H1 (cell line): ENCODE measurements at regions not wholly inside any gene's neighbourhood (a gene's known extent, or its start where the extent isn't known, plus 50 kb on each side); places are given as distances from the start of the nearest gene placed in this dataset.

ENCODE experiments used
- CTCF ChIA-PET: fragments of 300-600 bp; sonication (Branson Sonifier 250); formaldehyde crosslinking; loops from one replicate; lab custom pipeline; 2021; ENCODE audit not compliant: partially characterized antibody; lab: Charles Lee
- POLR2A ChIA-PET: fragments of 300-600 bp; sonication (Branson Sonifier 250); formaldehyde crosslinking; loops from one replicate; lab custom pipeline; 2021; ENCODE audit warnings: inconsistent platforms; ENCODE audit not compliant: partially characterized antibody; lab: Charles Lee
- DNase-seq, 2 experiments: peaks; one replicate each; pipeline versions ENCODE4 v3.0.0 to v3.0.0-alpha.2; 2010 to 2022; ENCODE audit warnings: low spot score in 2 of 2, low read depth in 1 of 2, mixed read lengths in 1 of 2
- FAIRE-seq: peaks from 2 replicates; lab custom pipeline; 2011; peaks lifted over from hg19 to GRCh38; lab: Jason Lieb, UNC
- H2AFZ ChIP-seq: 2 replicates; pipeline ENCODE4 v1.8.1; 2012; ENCODE audit warnings: low read length, inconsistent platforms
- H2AK5ac ChIP-seq: 2 replicates; pipeline ENCODE4 v1.6.1; 2013; ENCODE audit warnings: low read depth, low read length
- H2BK120ac ChIP-seq: replicated peaks from 2 replicates; pipeline ENCODE3; 2013; ENCODE audit warnings: low read depth, low read length, inconsistent platforms
- H2BK12ac ChIP-seq: 2 replicates; pipeline ENCODE4 v1.6.1; 2013; ENCODE audit warnings: low read depth, low read length
- H2BK15ac ChIP-seq: 2 replicates; pipeline ENCODE4 v1.6.1; 2013; ENCODE audit warnings: low read length
- H2BK20ac ChIP-seq: 2 replicates; pipeline ENCODE4 v1.6.1; 2013; ENCODE audit warnings: low read length
- H2BK5ac ChIP-seq: 2 replicates; pipeline ENCODE4 v1.6.1; 2013; ENCODE audit warnings: low read depth, low read length
- H3K14ac ChIP-seq: 2 replicates; pipeline ENCODE4 v1.6.1; 2013; ENCODE audit warnings: inconsistent platforms; ENCODE audit not compliant: insufficient read length
- H3K18ac ChIP-seq: 2 replicates; pipeline ENCODE4 v1.6.1; 2013; ENCODE audit warnings: low read length; ENCODE audit errors: extremely low read depth
- H3K23ac ChIP-seq: 2 replicates; pipeline ENCODE4 v1.6.1; 2013; ENCODE audit warnings: inconsistent platforms; ENCODE audit not compliant: insufficient read length
- H3K23me2 ChIP-seq: 2 replicates; pipeline ENCODE4 v1.6.1; 2013; ENCODE audit warnings: low read depth, low read length
- H3K27ac ChIP-seq: 2 replicates; pipeline ENCODE4 v1.6.1; 2011; ENCODE audit warnings: low read depth, low read length, inconsistent platforms
- H3K27me3 ChIP-seq, 4 experiments: replicated peaks in 1 of 4; 1 replicate in 1 of 4; 2 replicates in 3 of 4; pipeline versions ENCODE4 v1.6.1 to v1.8.1; 2011 to 2013; ENCODE audit warnings: low read length in 3 of 4, mild to moderate bottlenecking in 3 of 4, inconsistent platforms in 2 of 4, mixed read lengths in 2 of 4, moderate library complexity in 1 of 4; ENCODE audit not compliant: control insufficient read depth in 3 of 4, insufficient read depth in 3 of 4; ENCODE audit errors: extremely low read depth in 1 of 4
- H3K36me3 ChIP-seq, 4 experiments: 2 replicates each; pipeline versions ENCODE4 v1.6.1 to v1.8.1; 2011 to 2013; ENCODE audit warnings: mild to moderate bottlenecking in 4 of 4, low read length in 3 of 4, moderate library complexity in 2 of 4, control low read depth in 1 of 4, inconsistent platforms in 1 of 4; ENCODE audit not compliant: insufficient read depth in 4 of 4, control insufficient read depth in 2 of 4
- H3K4ac ChIP-seq: replicated peaks from 2 replicates; pipeline ENCODE3; 2013; ENCODE audit warnings: low read length, low read depth, mixed read lengths, inconsistent platforms; ENCODE audit not compliant: insufficient read length
- H3K4me1 ChIP-seq, 4 experiments: replicated peaks in 1 of 4; 1 replicate in 1 of 4; 2 replicates in 3 of 4; pipeline versions ENCODE4 v1.6.1 to v1.8.1; 2011 to 2013; ENCODE audit warnings: low read length in 3 of 4, inconsistent platforms in 2 of 4, mixed read lengths in 1 of 4; ENCODE audit not compliant: insufficient read depth in 4 of 4, control insufficient read depth in 3 of 4
- H3K4me2 ChIP-seq, 2 experiments: 2 replicates each; pipeline versions ENCODE4 v1.6.1 to v1.8.1; 2011 to 2013; ENCODE audit warnings: low read depth in 2 of 2, low read length in 2 of 2, control low read depth in 1 of 2, inconsistent platforms in 1 of 2, mild to moderate bottlenecking in 1 of 2; ENCODE audit not compliant: insufficient read depth in 1 of 2
- H3K4me3 ChIP-seq, 4 experiments: fragments of 200-600, 300-600 bp in 1 of 4; sonication (generic), shearing (Covaris generic), sonication (Bioruptor Twin) in 1 of 4; 2 replicates each; pipeline versions ENCODE4 v1.5.1 to v1.8.1; 2011 to 2016; ENCODE audit warnings: low read length in 4 of 4, low read depth in 3 of 4, control low read depth in 2 of 4, inconsistent platforms in 2 of 4, mild to moderate bottlenecking in 2 of 4, mixed read lengths in 1 of 4, moderate library complexity in 1 of 4; ENCODE audit not compliant: insufficient read depth in 2 of 4; ENCODE audit errors: extremely low read depth in 1 of 4
- H3K56ac ChIP-seq: replicated peaks from 2 replicates; pipeline ENCODE3; 2013; ENCODE audit warnings: low read depth, mild to moderate bottlenecking, mixed read lengths, low read length, inconsistent platforms; ENCODE audit not compliant: insufficient read length
- H3K79me1 ChIP-seq: 2 replicates; pipeline ENCODE4 v1.6.1; 2013; ENCODE audit warnings: low read depth, low read length, control low read depth
- H3K79me2 ChIP-seq, 2 experiments: 2 replicates each; pipeline versions ENCODE4 v1.6.1 to v1.8.1; 2012 to 2013; ENCODE audit warnings: low read length in 2 of 2, mild to moderate bottlenecking in 2 of 2, inconsistent platforms in 1 of 2; ENCODE audit not compliant: insufficient read depth in 2 of 2, control insufficient read depth in 1 of 2
- H3K9ac ChIP-seq, 4 experiments: replicated peaks in 1 of 4; 1 replicate in 1 of 4; 2 replicates in 3 of 4; pipeline versions ENCODE4 v1.6.1 to v1.8.1; 2011 to 2013; ENCODE audit warnings: low read depth in 3 of 4, low read length in 3 of 4, control low read depth in 2 of 4, mild to moderate bottlenecking in 2 of 4, moderate library complexity in 2 of 4, inconsistent platforms in 1 of 4; ENCODE audit errors: extremely low read depth in 1 of 4
- H3K9me3 ChIP-seq, 2 experiments: 2 replicates each; pipeline versions ENCODE4 v1.6.1 to v1.8.1; 2012 to 2013; ENCODE audit warnings: mild to moderate bottlenecking in 2 of 2, moderate library complexity in 2 of 2, control low read depth in 1 of 2, inconsistent platforms in 1 of 2, low read depth in 1 of 2, low read length in 1 of 2, mixed read lengths in 1 of 2; ENCODE audit not compliant: insufficient read depth in 2 of 2
- H4K20me1 ChIP-seq, 2 experiments: replicated peaks in 1 of 2; 2 replicates each; pipeline versions ENCODE3 to v1.8.1; 2011 to 2013; ENCODE audit warnings: inconsistent platforms in 2 of 2, low read length in 2 of 2, mild to moderate bottlenecking in 1 of 2; ENCODE audit not compliant: insufficient read depth in 2 of 2, control insufficient read depth in 1 of 2
- H4K5ac ChIP-seq: 2 replicates; pipeline ENCODE4 v1.6.1; 2013; ENCODE audit warnings: low read length, low read depth, mixed read lengths, inconsistent platforms; ENCODE audit not compliant: insufficient read length
- H4K8ac ChIP-seq: 2 replicates; pipeline ENCODE4 v1.8.0; 2013; ENCODE audit warnings: mild to moderate bottlenecking, moderate library complexity, low read length, inconsistent platforms; ENCODE audit not compliant: insufficient read depth; ENCODE audit errors: extremely low read depth
- H4K91ac ChIP-seq: replicated peaks from 2 replicates; pipeline ENCODE3; 2013; ENCODE audit warnings: low read length, mixed read lengths, inconsistent platforms; ENCODE audit not compliant: insufficient read length
- ASH2L ChIP-seq: fragments of 200-600, 300-600 bp; sonication (generic); IDR thresholded peaks from one replicate; pipeline ENCODE4 v1.7.1; 2017; ENCODE audit warnings: low read length
- BRCA1 ChIP-seq: IDR thresholded peaks from 2 replicates; pipeline ENCODE4 v1.6.1; 2012; ENCODE audit warnings: low read depth, low read length, improper control_type of control experiment
- CEBPB ChIP-seq: IDR thresholded peaks from 2 replicates; pipeline ENCODE4 v1.6.1; 2012; ENCODE audit warnings: low read depth, low read length
- E2F6 ChIP-seq: IDR thresholded peaks from 2 replicates; pipeline ENCODE4 v1.6.1; 2012; ENCODE audit warnings: inconsistent platforms
- EP300 ChIP-seq, 2 experiments: IDR thresholded peaks; 1 replicate in 1 of 2; 2 replicates in 1 of 2; pipeline ENCODE4 v1.6.1; 2011 to 2012; ENCODE audit warnings: low read depth in 2 of 2, low read length in 2 of 2, mild to moderate bottlenecking in 2 of 2, borderline replicate concordance in 1 of 2, inconsistent platforms in 1 of 2, moderate library complexity in 1 of 2
- JUN ChIP-seq: IDR thresholded peaks from 2 replicates; pipeline ENCODE4 v1.6.1; 2011; ENCODE audit warnings: low read depth, mild to moderate bottlenecking, improper control_type of control experiment, low read length
- NANOG ChIP-seq: IDR thresholded peaks from 2 replicates; pipeline ENCODE4 v1.6.1; 2011; ENCODE audit warnings: low read length, low read depth, mild to moderate bottlenecking, inconsistent platforms; ENCODE audit not compliant: insufficient read depth, poor library complexity, severe bottlenecking
- NRF1 ChIP-seq: IDR thresholded peaks from 2 replicates; pipeline ENCODE4 v1.6.1; 2011; ENCODE audit warnings: mild to moderate bottlenecking, low read depth, low read length, improper control_type of control experiment
- POLR2A ChIP-seq, 2 experiments: IDR thresholded peaks; 1 replicate in 1 of 2; 2 replicates in 1 of 2; pipeline ENCODE4 v1.6.1; 2011; ENCODE audit warnings: low read depth in 2 of 2, low read length in 2 of 2, mild to moderate bottlenecking in 2 of 2; ENCODE audit errors: control extremely low read depth in 1 of 2
- POLR2AphosphoS5 ChIP-seq: IDR thresholded peaks from 2 replicates; pipeline ENCODE4 v1.6.1; 2011; ENCODE audit warnings: low read depth, low read length
- RXRA ChIP-seq: IDR thresholded peaks from 2 replicates; pipeline ENCODE4 v1.6.1; 2011; ENCODE audit warnings: low read depth, mild to moderate bottlenecking, low read length, moderate library complexity; ENCODE audit not compliant: insufficient read depth
- SIN3A ChIP-seq, 2 experiments: IDR thresholded peaks in 1 of 2; conservative IDR thresholded peaks in 1 of 2; 2 replicates each; pipeline ENCODE4 v1.6.1; 2011 to 2012; ENCODE audit warnings: low read length in 2 of 2, improper control_type of control experiment in 1 of 2, low read depth in 1 of 2, mild to moderate bottlenecking in 1 of 2
- TBP ChIP-seq: IDR thresholded peaks from 2 replicates; pipeline ENCODE4 v1.6.1; 2011; ENCODE audit warnings: low read depth, low read length, improper control_type of control experiment
- TCF12 ChIP-seq: IDR thresholded peaks from 2 replicates; pipeline ENCODE4 v1.6.1; 2011; ENCODE audit warnings: low read depth, mild to moderate bottlenecking, low read length
- TEAD4 ChIP-seq: IDR thresholded peaks from 2 replicates; pipeline ENCODE4 v1.6.1; 2012; ENCODE audit warnings: low read depth, low read length, inconsistent platforms, mixed read lengths
- WGBS, 2 experiments: shearing (Covaris generic) in 1 of 2; methylation state at CpG; one replicate each; pipeline versions ENCODE4 v1.1.6 to v1.1.7; 2013 to 2015; ENCODE audit warnings: low lambda C conversion rate in 2 of 2, mixed read lengths in 2 of 2, inconsistent platforms in 1 of 2, low coverage in 1 of 2, missing lambda C conversion rate in 1 of 2; ENCODE audit not compliant: insufficient replicate concordance in 2 of 2, insufficient coverage in 1 of 2, insufficient read length in 1 of 2; ENCODE audit errors: extremely low coverage in 1 of 2, missing lambda C conversion rate in 1 of 2; 5-methylcytosine and 5-hydroxymethylcytosine counted together

- Histone ChIP-seq H4K20me1 (no peaks in the 10 kb centered on the region), H3K4ac (no peak overlapping the region), H2BK12ac (no peak overlapping the region), H2BK5ac (no peak overlapping the region), H3K9me3 (peaks cover 5 to 8% of the 10 kb centered on the region in 2 experiments; a peak in 2 of 4 replicates), H3K23me2 (no peaks in the 10 kb centered on the region), H3K18ac (no peak overlapping the region), H3K23ac (no peak overlapping the region), H3K79me2 (no peaks in the 10 kb centered on the region), H3K36me3 (no peaks in the 10 kb centered on the region), H4K91ac (no peak overlapping the region), H2BK120ac (no peak overlapping the region), H4K5ac (no peak overlapping the region), H3K4me3 (no peak overlapping the region), H4K8ac (no peak overlapping the region), H3K4me2 (no peak overlapping the region), H3K14ac (no peak overlapping the region), H2BK20ac (no peak overlapping the region), H3K27ac (no peak overlapping the region), H2AK5ac (no peak overlapping the region), H2AFZ (no peak overlapping the region), H3K56ac (no peak overlapping the region), H3K27me3 (no peaks in the 10 kb centered on the region), H3K9ac (no peak overlapping the region), H3K79me1 (no peaks in the 10 kb centered on the region), H2BK15ac (no peak overlapping the region), H3K4me1 (no peaks in the 10 kb centered on the region)
- ChIA-PET CTCF (interaction anchor here (0.9 kb wide), 1 partner anchor 243 kb away, joined by 3 read pairs; no protein-coding TSS in a partner anchor), POLR2A (no interaction called here)
- DNase-seq (no peak), FAIRE-seq (no peak)
- WGBS, 2 experiments = 100% methylated on average over 1 of the region's 1 CpG; no CpG with 5 or more reads in 1 of the 2 experiments
- TF ChIP-seq SIN3A (conservative IDR thresholded peaks at IDR 0.05 in 1 of 2, IDR thresholded peaks at IDR 0.05 in 1 of 2; ENCODE audit: low read depth in 1 of 2, low read length in 2 of 2) (no peak), POLR2A (IDR thresholded peaks at IDR 0.05; ENCODE audit: control extremely low read depth in 1 of 2, low read depth in 2 of 2, low read length in 2 of 2) (no peak), EP300 (IDR thresholded peaks at IDR 0.05; ENCODE audit: borderline replicate concordance in 1 of 2, low read depth in 2 of 2, low read length in 2 of 2) (no peak), BRCA1 (no peak), TEAD4 (no peak), RXRA (no peak), TCF12 (no peak), NRF1 (no peak), E2F6 (no peak), NANOG (no peak), CEBPB (no peak), TBP (no peak), POLR2AphosphoS5 (no peak), JUN (no peak), ASH2L (no peak)
Measured at GRCh38 chr6:141552463-141552862, 580.3 kb upstream of the GJE1 start.
